A549 (cell line): ENCODE measurements at regions not wholly inside any gene's neighbourhood (a gene's known extent, or its start where the extent isn't known, plus 50 kb on each side); places are given as distances from the start of the nearest gene placed in this dataset.

Experiments used
- ATAC-seq, 2 experiments: fragments of 200-7000 bp in 1 of 2; fragments of >200 bp in 1 of 2; cut with Nextera tagmentation in 1 of 2; cut with Tn5 transposase in 1 of 2; 3 replicates each; pipeline versions ENCODE4 v1.8.0 to v1.9.1; 2018 to 2020; ENCODE audit warnings: mild to moderate bottlenecking in 1 of 2, moderate library complexity in 1 of 2
- CTCF ChIA-PET: fragments of 300-600 bp; sonication (Branson Sonifier 250); formaldehyde crosslinking; extraction: SDS; loops from one replicate; lab custom pipeline; 2021; ENCODE audit warnings: antibody characterized with exemption, inconsistent platforms; lab: Yijun Ruan, JAX
- POLR2A ChIA-PET: fragments of 350-600 bp; formaldehyde crosslinking; extraction: SDS; loops from one replicate; lab custom pipeline; 2021; ENCODE audit warnings: antibody characterized with exemption, inconsistent platforms; lab: Yijun Ruan, JAX
- DNase-seq, 2 experiments: peaks; one replicate each; pipeline versions ENCODE4 v3.0.0 to v3.0.0-alpha.2; 2011 to 2016; ENCODE audit warnings: low read depth in 1 of 2, low spot score in 1 of 2
- FAIRE-seq: peaks from 2 replicates; lab custom pipeline; 2011; peaks lifted over from hg19 to GRCh38; lab: Jason Lieb, UNC
- H3K27ac ChIP-seq, 2 experiments: fragments of >200 bp; sonication (Bioruptor Twin); formaldehyde crosslinking; 3 replicates each; pipeline ENCODE4 v1.5.1; 2016 to 2017
- H3K4me1 ChIP-seq: fragments of >200 bp; sonication (Bioruptor Twin); formaldehyde crosslinking; 3 replicates; pipeline ENCODE4 v1.6.1; 2016
- H3K4me2 ChIP-seq: fragments of >200 bp; sonication (Bioruptor Twin); formaldehyde crosslinking; 3 replicates; pipeline ENCODE4 v1.6.1; 2016
- H3K4me3 ChIP-seq: fragments of >200 bp; sonication (Bioruptor Twin); formaldehyde crosslinking; 3 replicates; pipeline ENCODE4 v1.5.1; 2016
- H3K9me3 ChIP-seq: fragments of >200 bp; sonication (Bioruptor Twin); formaldehyde crosslinking; 3 replicates; pipeline ENCODE4 v1.6.1; 2016
- CBX2 ChIP-seq: fragments of 200-600 bp; sonication (generic); IDR thresholded peaks from 2 replicates; pipeline ENCODE4 v1.6.1; 2016; ENCODE audit warnings: low read depth, mild to moderate bottlenecking, borderline replicate concordance
- CEBPB ChIP-seq, 2 experiments: fragments of >200 bp in 1 of 2; sonication (Bioruptor Twin) in 1 of 2; formaldehyde crosslinking in 1 of 2; IDR thresholded peaks; 2 replicates each; pipeline ENCODE4 v1.6.1; 2012 to 2016
- E2F6 ChIP-seq: IDR thresholded peaks from 2 replicates; pipeline ENCODE4 v1.6.1; 2012; ENCODE audit warnings: low read depth, borderline replicate concordance
- EHMT2 ChIP-seq: fragments of 200-600 bp; sonication (generic); IDR thresholded peaks from 2 replicates; pipeline ENCODE4 v1.6.1; 2016; ENCODE audit warnings: antibody characterized with exemption, low read depth, mild to moderate bottlenecking, moderate library complexity
- EP300 ChIP-seq, 2 experiments: fragments of >200 bp; sonication (Bioruptor Twin); formaldehyde crosslinking; IDR thresholded peaks; 2 replicates in 1 of 2; 3 replicates in 1 of 2; pipeline ENCODE4 v1.6.1; 2016 to 2017
- FOSB ChIP-seq: fragments of 250-450 bp; sonication (Bioruptor Pico); IDR thresholded peaks from 2 replicates; pipeline ENCODE4 v1.5.0; 2020; ENCODE audit warnings: mild to moderate bottlenecking, moderate library complexity
- FOSL2 ChIP-seq, 2 experiments: fragments of 450-650 bp in 1 of 2; fragments of >200 bp in 1 of 2; sonication (Bioruptor Twin) in 1 of 2; formaldehyde crosslinking; IDR thresholded peaks; 2 replicates each; pipeline versions ENCODE4 v1.5.0 to v1.6.1; 2016 to 2020; ENCODE audit warnings: mild to moderate bottlenecking in 1 of 2, moderate library complexity in 1 of 2
- FOXS1 ChIP-seq: fragments of 250-450 bp; sonication (Bioruptor Pico); IDR thresholded peaks from 2 replicates; pipeline ENCODE4 v1.5.0; 2020; ENCODE audit warnings: mild to moderate bottlenecking, moderate library complexity
- HES2 ChIP-seq: fragments of >200 bp; sonication (Bioruptor Twin); formaldehyde crosslinking; IDR thresholded peaks from 2 replicates; pipeline ENCODE4 v1.6.1; 2016
- HEYL ChIP-seq: fragments of 250-450 bp; sonication (Bioruptor Pico); IDR thresholded peaks from 2 replicates; pipeline ENCODE4 v1.8.0; 2021; ENCODE audit warnings: mild to moderate bottlenecking, moderate library complexity
- JUN ChIP-seq, 2 experiments: fragments of >200 bp; sonication (Bioruptor Twin); formaldehyde crosslinking; IDR thresholded peaks; 2 replicates in 1 of 2; 3 replicates in 1 of 2; pipeline ENCODE4 v1.6.1; 2016 to 2017
- KDM1A ChIP-seq: fragments of 200-600 bp; sonication (generic); IDR thresholded peaks from 2 replicates; pipeline ENCODE4 v1.6.1; 2016; ENCODE audit warnings: low read depth, mild to moderate bottlenecking
- KDM5A ChIP-seq: fragments of 200-600 bp; sonication (generic); IDR thresholded peaks from 2 replicates; pipeline ENCODE4 v1.6.1; 2016; ENCODE audit warnings: antibody characterized with exemption, mild to moderate bottlenecking
- MAFK ChIP-seq: fragments of 450-650 bp; IDR thresholded peaks from 2 replicates; pipeline ENCODE4 v1.6.1; 2014; ENCODE audit not compliant: partially characterized antibody
- MAZ ChIP-seq: fragments of 150-350 bp; IDR thresholded peaks from 2 replicates; pipeline ENCODE4 v1.6.1; 2014; ENCODE audit warnings: antibody characterized with exemption, low read depth, low read length, borderline replicate concordance
- MYC ChIP-seq: IDR thresholded peaks from 2 replicates; pipeline ENCODE4 v1.6.1; 2012; ENCODE audit warnings: mild to moderate bottlenecking, inconsistent platforms, low read length, improper control_type of control experiment, borderline replicate concordance
- NPAS2 ChIP-seq: fragments of 250-450 bp; sonication (Bioruptor Pico); IDR thresholded peaks from 2 replicates; pipeline ENCODE4 v1.8.0; 2022; ENCODE audit warnings: mild to moderate bottlenecking, moderate library complexity, borderline replicate concordance
- NR3C1 ChIP-seq: fragments of >200 bp; sonication (Bioruptor Twin); formaldehyde crosslinking; IDR thresholded peaks from 3 replicates; pipeline ENCODE4 v1.6.1; 2017
- PHF8 ChIP-seq: fragments of 200-600 bp; sonication (generic); IDR thresholded peaks from 2 replicates; pipeline ENCODE4 v1.6.1; 2016; ENCODE audit warnings: low read depth, mild to moderate bottlenecking, antibody characterized with exemption, moderate library complexity, borderline replicate concordance
- RARB ChIP-seq: fragments of 250-450 bp; sonication (Bioruptor Pico); IDR thresholded peaks from 2 replicates; pipeline ENCODE4 v1.8.0; 2021; ENCODE audit warnings: mild to moderate bottlenecking, moderate library complexity
- RCOR1 ChIP-seq: fragments of 150-350 bp; IDR thresholded peaks from 2 replicates; pipeline ENCODE4 v1.6.1; 2014; ENCODE audit warnings: antibody characterized with exemption, low read length, low read depth
- RFX5 ChIP-seq: fragments of 450-650 bp; IDR thresholded peaks from 2 replicates; pipeline ENCODE4 v1.7.1; 2014; ENCODE audit warnings: antibody characterized with exemption, mild to moderate bottlenecking, moderate library complexity
- SREBF2 ChIP-seq: fragments of 450-650 bp; IDR thresholded peaks from 2 replicates; pipeline ENCODE4 v1.6.1; 2014; ENCODE audit warnings: mild to moderate bottlenecking, moderate library complexity
- TFCP2L1 ChIP-seq: fragments of 250-450 bp; sonication (Bioruptor Pico); IDR thresholded peaks from 2 replicates; pipeline ENCODE4 v1.5.0; 2021; ENCODE audit warnings: mild to moderate bottlenecking
- ZFP36 ChIP-seq: fragments of 450-650 bp; IDR thresholded peaks from 2 replicates; pipeline ENCODE4 v1.6.1; 2014; ENCODE audit warnings: borderline replicate concordance; ENCODE audit not compliant: partially characterized antibody
- ZSCAN20 ChIP-seq: fragments of 250-450 bp; sonication (Bioruptor Pico); IDR thresholded peaks from 2 replicates; pipeline ENCODE4 v1.8.0; 2022; ENCODE audit warnings: mild to moderate bottlenecking, moderate library complexity
- WGBS: methylation state at CpG from one replicate; pipeline ENCODE4 v1.1.6; 2017; ENCODE audit errors: missing lambda C conversion rate; 5-methylcytosine and 5-hydroxymethylcytosine counted together

GRCh38 chr17:33482636-33483035, 189.5 kb upstream of the ASIC2 start:
- 14% methylated on average over 4 of the region's 4 CpGs for WGBS
- TF ChIP-seq CBX2 (no peak), MAFK (no peak), FOXS1 (no peak), FOSL2 (IDR thresholded peaks at IDR 0.05) (no peak), FOSL2 (CRISPR knock-in tag; IDR thresholded peaks at IDR 0.05) (no peak), NR3C1 (no peak), RCOR1 (no peak), SREBF2 (no peak)
- CTCF ChIA-PET: no interaction called here
- H3K4me2 ChIP-seq: no peak overlapping the region
- H3K4me1 ChIP-seq: no peaks in the 10 kb centered on the region
- ATAC-seq: no peak
- H3K9me3 ChIP-seq: no peaks in the 10 kb centered on the region
- DNase-seq: no peak
- H3K27ac ChIP-seq: no peak overlapping the region
- FAIRE-seq: no peak
- H3K4me3 ChIP-seq: no peak overlapping the region
- POLR2A ChIA-PET: interaction anchor here (0.6 kb wide), 1 partner anchor 39 kb away, joined by 4 read pairs; no protein-coding TSS in a partner anchor

- no peak overlapping the region for H3K4me3 ChIP-seq
- no peak overlapping the region for H3K27ac ChIP-seq
- ChIA-PET POLR2A (no interaction called here), CTCF (no interaction called here)
- 0% methylated on average over 2 of the region's 2 CpGs for WGBS
- no peaks in the 10 kb centered on the region for H3K4me1 ChIP-seq
- ATAC-seq (no peak), DNase-seq (no peak), FAIRE-seq (no peak)
- TF ChIP-seq MAZ: no peak
- TF ChIP-seq JUN (IDR thresholded peaks at IDR 0.05): no peak
- TF ChIP-seq KDM5A: no peak
- TF ChIP-seq E2F6: no peak
- TF ChIP-seq KDM1A: no peak
- no peak for TF ChIP-seq RFX5
- TF ChIP-seq HES2: no peak
- TF ChIP-seq EHMT2: no peak
- TF ChIP-seq PHF8: no peak
- TF ChIP-seq ZFP36: no peak
- no peak for TF ChIP-seq NPAS2 (CRISPR knock-in tag)
- no peaks in the 10 kb centered on the region for H3K9me3 ChIP-seq
- no peak overlapping the region for H3K4me2 ChIP-seq
Measured at GRCh38 chr17:33484559-33484958, 191.5 kb upstream of the ASIC2 start.

- ATAC-seq (no peak), FAIRE-seq (no peak), DNase-seq (no peak)
- TF ChIP-seq HEYL (CRISPR knock-in tag) (no peak), NPAS2 (CRISPR knock-in tag) (no peak), MAZ (no peak), MYC (no peak), ZFP36 (no peak), EP300 (IDR thresholded peaks at IDR 0.05) (no peak), FOSB (CRISPR knock-in tag) (no peak), TFCP2L1 (CRISPR knock-in tag) (no peak), RARB (no peak), KDM1A (no peak), CEBPB (IDR thresholded peaks at IDR 0.05) (no peak), ZSCAN20 (no peak)
- ChIA-PET CTCF (interaction anchor here (0.6 to 1.4 kb wide), 4 partner anchors 10 to 142 kb away, joined by 3 to 4 read pairs (median 3); no protein-coding TSS in a partner anchor), POLR2A (no interaction called here)
- H3K27ac ChIP-seq: no peak overlapping the region
- WGBS: 9% methylated on average over 5 of the region's 5 CpGs
- H3K4me1 ChIP-seq: no peaks in the 10 kb centered on the region
- no peak overlapping the region for H3K4me2 ChIP-seq
- H3K9me3 ChIP-seq: no peaks in the 10 kb centered on the region
- no peak overlapping the region for H3K4me3 ChIP-seq
Measured at GRCh38 chr17:33486135-33486885, 193.2 kb upstream of the ASIC2 start.
